Spleen (tissue), 11 donors: ENCODE measurements at regions not wholly inside any gene's neighbourhood (a gene's known extent, or its start where the extent isn't known, plus 50 kb on each side); places are given as distances from the start of the nearest gene placed in this dataset.
"Not testable (repeated sequence)": the region's sequence is repeated elsewhere in the genome, so short reads cannot be mapped to it uniquely, and the experiment has no call there.

Source experiments
- DNase-seq: peaks from one replicate; pipeline ENCODE4 v3.0.0-alpha.2; 2020
- H3K27ac ChIP-seq, 8 donors: fragments of 200-600 bp; sonication (generic) in 7 of 8; 1 replicate in 4 of 8; 2 replicates in 4 of 8; pipeline versions ENCODE4 v1.5.0 to v1.8.0; 2016 to 2021; ENCODE audit warnings: inconsistent platforms in 4 of 8, mild to moderate bottlenecking in 4 of 8, moderate library complexity in 1 of 8
- H3K27me3 ChIP-seq, 7 donors: fragments of 200-600 bp; sonication (generic) in 6 of 7; replicated peaks in 1 of 7; 1 replicate in 4 of 7; 2 replicates in 3 of 7; pipeline versions ENCODE4 v1.5.0 to v1.8.0; 2016 to 2021; ENCODE audit warnings: inconsistent platforms in 3 of 7, mild to moderate bottlenecking in 1 of 7
- H3K36me3 ChIP-seq, 6 donors: fragments of 200-600 bp; sonication (generic) in 5 of 6; 1 replicate in 4 of 6; 2 replicates in 2 of 6; pipeline versions ENCODE4 v1.5.0 to v1.8.0; 2016 to 2021; ENCODE audit warnings: inconsistent platforms in 2 of 6
- H3K4me1 ChIP-seq, 6 donors: fragments of 200-600 bp; sonication (generic) in 5 of 6; 1 replicate in 3 of 6; 2 replicates in 3 of 6; pipeline versions ENCODE4 v1.5.0 to v1.8.0; 2016 to 2021; ENCODE audit warnings: inconsistent platforms in 3 of 6
- H3K4me3 ChIP-seq, 8 donors: fragments of 200-600 bp; sonication (generic) in 7 of 8; 1 replicate in 4 of 8; 2 replicates in 4 of 8; pipeline versions ENCODE4 v1.5.0 to v1.8.0; 2016 to 2021; ENCODE audit warnings: inconsistent platforms in 4 of 8, mild to moderate bottlenecking in 4 of 8, moderate library complexity in 2 of 8
- H3K9me3 ChIP-seq, 8 donors: fragments of 200-600 bp; sonication (generic) in 7 of 8; 1 replicate in 4 of 8; 2 replicates in 4 of 8; pipeline versions ENCODE4 v1.5.0 to v1.8.0; 2016 to 2021; ENCODE audit warnings: inconsistent platforms in 4 of 8
- CTCF ChIP-seq, 11 experiments: fragments of 200-600 bp in 7 of 11; fragments of 450-650 bp in 4 of 11; sonication (generic) in 4 of 11; IDR thresholded peaks in 8 of 11; conservative IDR thresholded peaks in 3 of 11; 1 replicate in 7 of 11; 2 replicates in 4 of 11; pipeline versions ENCODE4 v1.4.0 to v1.8.0; 2016 to 2021; ENCODE audit warnings: antibody characterized with exemption in 11 of 11, inconsistent platforms in 4 of 11, mild to moderate bottlenecking in 1 of 11
- POLR2A ChIP-seq, 3 donors: fragments of 450-650 bp; IDR thresholded peaks; one replicate each; pipeline ENCODE4 v1.5.1; 2017; ENCODE audit warnings: antibody characterized with exemption in 3 of 3, mild to moderate bottlenecking in 1 of 3
- POLR2AphosphoS5 ChIP-seq, 3 donors: sonication (generic); formaldehyde crosslinking; IDR thresholded peaks; one replicate each; pipeline ENCODE4 v1.5.1; 2017; ENCODE audit warnings: antibody characterized with exemption in 3 of 3
- WGBS, 5 donors: extraction: QIAGEN DNeasy Blood & Tissue Kit in 3 of 5; methylation state at CpG; one replicate each; pipeline versions ENCODE4 v1.1.5 to v1.1.7; 2013 to 2018; 5-methylcytosine and 5-hydroxymethylcytosine counted together
- intact Hi-C: fragments of 100-400 bp; cut with DNase I; formaldehyde crosslinking; loops from one replicate; pipeline ENCODE4 v1.15.0; 2023; ENCODE audit warnings: low total_unique reads
- donor health status: healthy with polysubstance abuse.
- donor health status: DM: no; HTN: no; CAD: no; lungs with moderate emphysema.
- donor health status: DM: no; HTN: no; CAD: no.
- donor health status: Bipolar disorder and iron deficiency.
- donor health status: healthy.
- donor health status: DM: no; HTN: no; CAD: no.
- donor health status: DM: yes; HTN: yes; CAD: no.

- Histone ChIP-seq H3K27ac (no peak overlapping the region), H3K36me3 (no peaks in the 10 kb centered on the region), H3K4me1 (no peaks in the 10 kb centered on the region), H3K9me3 (no peaks in the 10 kb centered on the region), H3K4me3 (no peak overlapping the region), H3K27me3 (peaks cover 0 to 8% (median 0%) of the 10 kb centered on the region in 7 donors)
- WGBS, 5 donors, result 81 to 86% (median 83%) methylated on average over 18 to 35 of the region's 35 CpGs
- no peak for DNase-seq
- TF ChIP-seq POLR2AphosphoS5 (IDR thresholded peaks at IDR 0.05), result no peak
- TF ChIP-seq POLR2A (IDR thresholded peaks at IDR 0.05), result no peak
- TF ChIP-seq CTCF (IDR thresholded peaks at IDR 0.05 in 8 of 11, conservative IDR thresholded peaks at IDR 0.05 in 3 of 11), result no peak
- intact Hi-C loops, result no loop called here
These were observed 100.9 kb downstream of the C16orf95 start for GRCh38 chr16:87216148-87216840.

- DNase-seq, result no peak
- TF ChIP-seq POLR2A (IDR thresholded peaks at IDR 0.05) (no peak), CTCF (IDR thresholded peaks at IDR 0.05 in 8 of 11, conservative IDR thresholded peaks at IDR 0.05 in 3 of 11) (no peak), POLR2AphosphoS5 (IDR thresholded peaks at IDR 0.05) (no peak)
- Histone ChIP-seq H3K4me1 (no peaks in the 10 kb centered on the region), H3K9me3 (no peaks in the 10 kb centered on the region), H3K27ac (no peak overlapping the region), H3K4me3 (no peak overlapping the region), H3K27me3 (peaks cover 0 to 8% (median 0%) of the 10 kb centered on the region in 7 donors), H3K36me3 (no peaks in the 10 kb centered on the region)
- intact Hi-C loops, result no loop called here
- WGBS, 5 donors, result 79 to 95% (median 85%) methylated on average over 24 to 30 of the region's 30 CpGs
These were observed 100.3 kb downstream of the C16orf95 start for GRCh38 chr16:87216841-87217275.

- intact Hi-C loops, DNase-seq: not testable (repeated sequence)
- 79 to 93% (median 88%) methylated on average over 1 to 22 of the region's 22 CpGs for WGBS, 5 donors
These were observed 99.4 kb downstream of the C16orf95 start for GRCh38 chr16:87217802-87218201.

GRCh38 chr16:87218281-87219055 lies 98.7 kb downstream of the C16orf95 start:
- intact Hi-C loops, result no loop called here
- WGBS, 5 donors, result 65 to 80% (median 76%) methylated on average over 11 to 36 of the region's 36 CpGs
- Histone ChIP-seq H3K27ac (no peak overlapping the region), H3K4me3 (no peak overlapping the region), H3K27me3 (peaks cover 0 to 8% (median 0%) of the 10 kb centered on the region in 7 donors), H3K4me1 (no peaks in the 10 kb centered on the region), H3K36me3 (no peaks in the 10 kb centered on the region), H3K9me3 (no peaks in the 10 kb centered on the region)
- DNase-seq, result no peak
- TF ChIP-seq CTCF (IDR thresholded peaks at IDR 0.05 in 8 of 11, conservative IDR thresholded peaks at IDR 0.05 in 3 of 11), result no peak

More at GRCh38 chr16:87217802-87218201, 99.4 kb downstream of the C16orf95 start:
- not testable (repeated sequence) for H3K27me3 ChIP-seq, H3K4me3 ChIP-seq, H3K9me3 ChIP-seq, H3K4me1 ChIP-seq, H3K27ac ChIP-seq, H3K36me3 ChIP-seq
